ENCODE measurements at regions not wholly inside any gene's neighbourhood (a gene's known extent, or its start where the extent isn't known, plus 50 kb on each side); places are given as distances from the start of the nearest gene placed in this dataset.

DNA sequence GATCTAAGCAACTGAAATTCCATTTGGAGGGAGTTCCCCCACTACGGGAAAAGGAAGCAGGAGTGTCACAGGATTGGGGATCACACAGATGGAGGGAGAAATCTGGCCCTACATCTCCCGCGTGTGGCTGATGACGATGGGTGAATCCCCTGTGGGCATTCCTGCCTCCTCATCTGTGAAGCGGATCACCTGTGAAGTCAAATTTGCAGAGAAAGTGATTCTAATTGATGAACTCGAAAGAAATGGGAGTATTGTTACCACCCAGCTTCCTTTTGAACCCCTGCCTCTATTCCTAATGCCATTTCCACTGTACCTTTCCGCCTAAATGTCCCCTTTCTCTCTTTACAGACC lies 92.0 kb downstream of the CMPK2 start:
- TF ChIP-seq CTCF (IDR thresholded peaks at IDR 0.05) (no peak), ZFX (IDR thresholded peaks at IDR 0.05; ENCODE audit: borderline replicate concordance) (no peak)

Measured in 22Rv1 (cell line).